DND-41 (cell line): ENCODE measurements at regions not wholly inside any gene's neighbourhood (a gene's known extent, or its start where the extent isn't known, plus 50 kb on each side); places are given as distances from the start of the nearest gene placed in this dataset.

Experiments used
- EZH2 ChIP-seq: IDR thresholded peaks from 3 replicates; pipeline ENCODE4 v1.6.1; 2012; ENCODE audit warnings: borderline replicate concordance, low read depth, mild to moderate bottlenecking, moderate library complexity, low read length, inconsistent platforms; ENCODE audit not compliant: severe bottlenecking
- TF ChIP-seq, protein P1 (sequence below): IDR thresholded peaks from 2 replicates; pipeline ENCODE4 v1.5.1; 2012; ENCODE audit warnings: borderline replicate concordance, low read length, moderate library complexity, mild to moderate bottlenecking; ENCODE audit not compliant: poor library complexity, severe bottlenecking; ENCODE audit errors: extremely low read depth

DNA sequence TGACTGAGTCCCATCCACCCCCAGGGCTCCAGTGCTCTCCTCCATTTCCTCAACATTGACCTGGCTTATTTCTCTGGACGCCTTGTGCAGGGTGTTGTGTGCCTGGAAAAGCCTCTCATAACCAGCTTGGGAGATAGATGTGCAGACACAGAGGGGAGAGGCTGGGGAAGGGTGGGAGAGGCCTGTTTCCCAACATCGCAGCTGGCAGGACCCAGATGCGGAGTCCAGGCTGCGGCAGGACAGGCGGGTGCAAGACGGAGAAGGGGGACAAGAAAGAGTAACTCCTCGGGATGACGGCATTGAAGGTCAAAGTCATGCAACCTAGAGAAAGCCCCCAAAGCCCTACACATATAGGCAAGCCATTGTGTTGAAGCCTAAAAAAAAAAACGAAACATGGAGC, 54.1 kb upstream of the ANTXRL start:
- TF ChIP-seq, protein P1, sequence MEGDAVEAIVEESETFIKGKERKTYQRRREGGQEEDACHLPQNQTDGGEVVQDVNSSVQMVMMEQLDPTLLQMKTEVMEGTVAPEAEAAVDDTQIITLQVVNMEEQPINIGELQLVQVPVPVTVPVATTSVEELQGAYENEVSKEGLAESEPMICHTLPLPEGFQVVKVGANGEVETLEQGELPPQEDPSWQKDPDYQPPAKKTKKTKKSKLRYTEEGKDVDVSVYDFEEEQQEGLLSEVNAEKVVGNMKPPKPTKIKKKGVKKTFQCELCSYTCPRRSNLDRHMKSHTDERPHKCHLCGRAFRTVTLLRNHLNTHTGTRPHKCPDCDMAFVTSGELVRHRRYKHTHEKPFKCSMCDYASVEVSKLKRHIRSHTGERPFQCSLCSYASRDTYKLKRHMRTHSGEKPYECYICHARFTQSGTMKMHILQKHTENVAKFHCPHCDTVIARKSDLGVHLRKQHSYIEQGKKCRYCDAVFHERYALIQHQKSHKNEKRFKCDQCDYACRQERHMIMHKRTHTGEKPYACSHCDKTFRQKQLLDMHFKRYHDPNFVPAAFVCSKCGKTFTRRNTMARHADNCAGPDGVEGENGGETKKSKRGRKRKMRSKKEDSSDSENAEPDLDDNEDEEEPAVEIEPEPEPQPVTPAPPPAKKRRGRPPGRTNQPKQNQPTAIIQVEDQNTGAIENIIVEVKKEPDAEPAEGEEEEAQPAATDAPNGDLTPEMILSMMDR, result no peak
- no peak for TF ChIP-seq EZH2
